GM23338 (cell line): ENCODE measurements at regions not wholly inside any gene's neighbourhood (a gene's known extent, or its start where the extent isn't known, plus 50 kb on each side); places are given as distances from the start of the nearest gene placed in this dataset.

Experiments used
- ATAC-seq: fragments of 200-7000 bp; cut with Tn5 transposase; 3 replicates; pipeline ENCODE4 v1.9.1; 2020
- DNase-seq: peaks from one replicate; pipeline ENCODE4 v3.0.0-alpha.2; 2015; ENCODE audit warnings: low spot score
- H2AFZ ChIP-seq: fragments of 200-600 bp; sonication (generic); 2 replicates; pipeline ENCODE4 v1.8.0; 2016; ENCODE audit warnings: antibody characterized with exemption, mild to moderate bottlenecking, moderate library complexity
- H3F3A ChIP-seq: fragments of 200-600 bp; sonication (generic); replicated peaks from 2 replicates; pipeline ENCODE4 v1.8.0; 2017; ENCODE audit warnings: antibody characterized with exemption, mixed run types, low read depth
- H3K27ac ChIP-seq: fragments of 200-600 bp; sonication (generic); 2 replicates; pipeline ENCODE4 v1.6.1; 2016; ENCODE audit warnings: low read depth
- H3K27me3 ChIP-seq: fragments of 200-600 bp; sonication (generic); 2 replicates; pipeline ENCODE4 v1.8.0; 2016; ENCODE audit warnings: mild to moderate bottlenecking, mixed run types, moderate library complexity; ENCODE audit not compliant: insufficient read depth
- H3K36me3 ChIP-seq: fragments of 200-600 bp; sonication (generic); 2 replicates; pipeline ENCODE4 v1.8.0; 2016; ENCODE audit warnings: mild to moderate bottlenecking; ENCODE audit not compliant: insufficient read depth
- H3K4me1 ChIP-seq: fragments of 200-600 bp; sonication (generic); 2 replicates; pipeline ENCODE4 v1.8.0; 2016; ENCODE audit warnings: mild to moderate bottlenecking, moderate library complexity; ENCODE audit not compliant: insufficient read depth
- H3K4me2 ChIP-seq: fragments of 200-600 bp; sonication (generic); 2 replicates; pipeline ENCODE4 v1.7.1; 2017; ENCODE audit warnings: mixed run types
- H3K4me3 ChIP-seq: fragments of 200-600 bp; sonication (generic); 2 replicates; pipeline ENCODE4 v1.6.1; 2016; ENCODE audit warnings: mixed run types
- H3K79me2 ChIP-seq: fragments of 200-600 bp; sonication (generic); replicated peaks from 2 replicates; pipeline ENCODE4 v1.8.0; 2017; ENCODE audit warnings: mild to moderate bottlenecking; ENCODE audit not compliant: insufficient read depth
- H3K9me2 ChIP-seq: fragments of 200-600 bp; sonication (generic); 2 replicates; pipeline ENCODE4 v1.8.0; 2017; ENCODE audit not compliant: insufficient read depth
- H4K20me1 ChIP-seq: fragments of 200-600 bp; sonication (generic); replicated peaks from 2 replicates; pipeline ENCODE4 v1.8.0; 2017; ENCODE audit warnings: mild to moderate bottlenecking; ENCODE audit not compliant: insufficient read depth
- H3K27ac Mint-ChIP-seq: 2 replicates; pipeline ENCODE4 v1.8.0; 2020; ENCODE audit warnings: inconsistent platforms, mild to moderate bottlenecking, moderate library complexity, mixed read lengths
- H3K27me3 Mint-ChIP-seq: 3 replicates; pipeline ENCODE4 v1.8.0; 2022; ENCODE audit warnings: low read depth, mild to moderate bottlenecking, moderate library complexity, mixed read lengths, inconsistent platforms; ENCODE audit not compliant: insufficient read depth, poor library complexity
- H3K36me3 Mint-ChIP-seq: 3 replicates; pipeline ENCODE4 v1.8.0; 2021; ENCODE audit warnings: low read depth, mild to moderate bottlenecking, inconsistent platforms, moderate library complexity, mixed read lengths
- H3K4me1 Mint-ChIP-seq: 3 replicates; pipeline ENCODE4 v1.8.0; 2020; ENCODE audit warnings: mild to moderate bottlenecking, inconsistent platforms, mixed read lengths
- H3K4me3 Mint-ChIP-seq: 3 replicates; pipeline ENCODE4 v1.8.0; 2021; ENCODE audit warnings: moderate library complexity, mild to moderate bottlenecking, inconsistent platforms, mixed read lengths
- H3K9me3 Mint-ChIP-seq: 3 replicates; pipeline ENCODE4 v1.8.0; 2020; ENCODE audit warnings: moderate library complexity, mild to moderate bottlenecking, inconsistent platforms, mixed read lengths
- CREB1 ChIP-seq: fragments of 250-450 bp; sonication (Bioruptor Pico); IDR thresholded peaks from 2 replicates; pipeline ENCODE4 v1.5.0; 2020; ENCODE audit warnings: low read depth, mild to moderate bottlenecking, moderate library complexity
- EZH2 ChIP-seq: fragments of 200-600 bp; sonication (generic); IDR thresholded peaks from one replicate; pipeline ENCODE4 v1.8.0; 2017; ENCODE audit warnings: antibody characterized with exemption, mild to moderate bottlenecking, low read depth; ENCODE audit not compliant: unreplicated experiment
- EZH2phosphoT487 ChIP-seq: fragments of 200-600 bp; sonication (generic); IDR thresholded peaks from one replicate; pipeline ENCODE4 v1.8.1; 2018; ENCODE audit warnings: antibody characterized with exemption; ENCODE audit not compliant: unreplicated experiment
- JUNB ChIP-seq: IDR thresholded peaks from one replicate; pipeline ENCODE4 v1.6.1; 2016; ENCODE audit warnings: antibody characterized with exemption; ENCODE audit not compliant: unreplicated experiment
- NANOG ChIP-seq: IDR thresholded peaks from 2 replicates; pipeline ENCODE4 v1.6.1; 2016; ENCODE audit warnings: antibody characterized with exemption, borderline replicate concordance
- POLR2AphosphoS5 ChIP-seq: IDR thresholded peaks from 2 replicates; pipeline ENCODE4 v1.6.1; 2016; ENCODE audit warnings: antibody characterized with exemption, low read depth
- REST ChIP-seq: IDR thresholded peaks from one replicate; pipeline ENCODE4 v1.6.1; 2018; ENCODE audit warnings: antibody characterized with exemption; ENCODE audit not compliant: unreplicated experiment
- STAT1 ChIP-seq: IDR thresholded peaks from one replicate; pipeline ENCODE4 v1.6.1; 2016; ENCODE audit warnings: antibody characterized with exemption; ENCODE audit not compliant: unreplicated experiment
- ZNF114 ChIP-seq: fragments of 250-450 bp; sonication (Bioruptor Pico); IDR thresholded peaks from 2 replicates; pipeline ENCODE4 v1.5.0; 2020; ENCODE audit warnings: mild to moderate bottlenecking, moderate library complexity
- ZNF331 ChIP-seq: fragments of 250-450 bp; sonication (Bioruptor Pico); IDR thresholded peaks from 2 replicates; pipeline ENCODE4 v1.5.0; 2020; ENCODE audit warnings: low read depth, mild to moderate bottlenecking, moderate library complexity
- ZNF462 ChIP-seq: fragments of 250-450 bp; sonication (Bioruptor Pico); IDR thresholded peaks from 2 replicates; pipeline ENCODE4 v1.5.0; 2020; ENCODE audit warnings: mild to moderate bottlenecking, moderate library complexity

- H4K20me1 ChIP-seq = no peaks in the 10 kb centered on the region
- H3K4me1 Mint-ChIP-seq = no peaks in the 10 kb centered on the region
- H3K27ac Mint-ChIP-seq = no peak overlapping the region
- H3K4me2 ChIP-seq = no peak overlapping the region
- H3K79me2 ChIP-seq = no peaks in the 10 kb centered on the region
- no peaks in the 10 kb centered on the region for H3K36me3 ChIP-seq
- ATAC-seq (no peak), DNase-seq (no peak)
- peaks cover 1% of the 10 kb centered on the region for H3K27me3 Mint-ChIP-seq
- no peaks in the 10 kb centered on the region for H3K36me3 Mint-ChIP-seq
- no peak overlapping the region for H2AFZ ChIP-seq
- peaks cover 8% of the 10 kb centered on the region; the same call in 2 of the 3 replicates for H3K9me3 Mint-ChIP-seq
- TF ChIP-seq ZNF462 (CRISPR knock-in tag) (no peak), POLR2AphosphoS5 (no peak), CREB1 (CRISPR knock-in tag) (no peak), REST (no peak), JUNB (no peak), ZNF331 (CRISPR knock-in tag) (no peak), EZH2 (no peak), NANOG (no peak), STAT1 (no peak), EZH2phosphoT487 (no peak), ZNF114 (CRISPR knock-in tag) (no peak)
- no peaks in the 10 kb centered on the region for H3K27me3 ChIP-seq
- no peak overlapping the region for H3K4me3 ChIP-seq
- H3K4me3 Mint-ChIP-seq = no peak overlapping the region
- H3K9me2 ChIP-seq = no peaks in the 10 kb centered on the region
- no peak overlapping the region for H3K27ac ChIP-seq
- H3K4me1 ChIP-seq = no peaks in the 10 kb centered on the region
- H3F3A ChIP-seq = no peaks in the 10 kb centered on the region
Measured at GRCh38 chr11:29801561-29801960, 215.3 kb downstream of the KCNA4 start.
